ENCODE measurements at regions not wholly inside any gene's neighbourhood (a gene's known extent, or its start where the extent isn't known, plus 50 kb on each side); places are given as distances from the start of the nearest gene placed in this dataset.
A peak's percentile ranks its signal among the peaks of the same experiment; 100 is the strongest.

- DNase-seq: no peak
- no peak overlapping the region for H3K4me3 Mint-ChIP-seq
- peaks cover 22% of the 10 kb centered on the region for H3K36me3 Mint-ChIP-seq
- peaks cover 52% of the 10 kb centered on the region for H3K4me1 Mint-ChIP-seq
- H3K27me3 Mint-ChIP-seq: no peaks in the 10 kb centered on the region
- H3K9me3 Mint-ChIP-seq: peaks cover 2% of the 10 kb centered on the region
- H3K27ac Mint-ChIP-seq: peak overlapping the region; percentile 0
Observed at GRCh38 chr2:234286118-234286598, 210.7 kb downstream of the ARL4C start.

- H3K27me3 Mint-ChIP-seq: no peaks in the 10 kb centered on the region
- peaks cover 2% of the 10 kb centered on the region for H3K9me3 Mint-ChIP-seq
- no peak overlapping the region for H3K4me3 Mint-ChIP-seq
- H3K36me3 Mint-ChIP-seq: peaks cover 17% of the 10 kb centered on the region
- no peak overlapping the region for H3K27ac Mint-ChIP-seq
- no peak for DNase-seq
- peaks cover 50% of the 10 kb centered on the region for H3K4me1 Mint-ChIP-seq
Observed at GRCh38 chr2:234285541-234285940, 211.3 kb downstream of the ARL4C start.

GRCh38 chr2:234279637-234280036 lies 217.2 kb downstream of the ARL4C start:
- Mint-ChIP-seq H3K27me3 (no peaks in the 10 kb centered on the region), H3K27ac (peak overlapping the region; percentile 81), H3K9me3 (peaks cover 24% of the 10 kb centered on the region), H3K4me3 (peak overlapping the region; percentile 9), H3K4me1 (peaks cover 34% of the 10 kb centered on the region), H3K36me3 (peaks cover 36% of the 10 kb centered on the region)
- DNase-seq: no peak

GRCh38 chr2:234278556-234279255 lies 218.2 kb downstream of the ARL4C start:
- peak overlapping the region; percentile 9 for H3K4me3 Mint-ChIP-seq

GRCh38 chr2:234275515-234275914 lies 221.4 kb downstream of the ARL4C start:
- Mint-ChIP-seq H3K4me3 (no peak overlapping the region), H3K36me3 (peaks cover 49% of the 10 kb centered on the region), H3K4me1 (peaks cover 54% of the 10 kb centered on the region), H3K27me3 (no peaks in the 10 kb centered on the region), H3K9me3 (peaks cover 35% of the 10 kb centered on the region), H3K27ac (no peak overlapping the region)
- no peak for DNase-seq

More at GRCh38 chr2:234278556-234279255, 218.2 kb downstream of the ARL4C start:
- peaks cover 39% of the 10 kb centered on the region for H3K4me1 Mint-ChIP-seq
- peaks cover 43% of the 10 kb centered on the region for H3K36me3 Mint-ChIP-seq
- peak overlapping the region; percentile 81 for H3K27ac Mint-ChIP-seq
- peaks cover 32% of the 10 kb centered on the region for H3K9me3 Mint-ChIP-seq
- H3K27me3 Mint-ChIP-seq: no peaks in the 10 kb centered on the region
- no peak for DNase-seq

GRCh38 chr2:234273887-234274584 lies 222.8 kb downstream of the ARL4C start:
- Mint-ChIP-seq H3K36me3 (peaks cover 36% of the 10 kb centered on the region), H3K9me3 (peaks cover 26% of the 10 kb centered on the region), H3K27me3 (no peaks in the 10 kb centered on the region), H3K27ac (peak overlapping the region; percentile 92), H3K4me1 (peaks cover 58% of the 10 kb centered on the region), H3K4me3 (peak overlapping the region; percentile 22)
- peak; percentile 52 for DNase-seq

GRCh38 chr2:234272069-234272850 lies 221.8 kb downstream of the SPP2 start:
- H3K4me3 Mint-ChIP-seq: no peak overlapping the region

GRCh38 chr2:234271338-234271737 lies 220.8 kb downstream of the SPP2 start:
- no peak for DNase-seq
- Mint-ChIP-seq H3K27me3 (no peaks in the 10 kb centered on the region), H3K4me3 (no peak overlapping the region), H3K4me1 (peaks cover 50% of the 10 kb centered on the region), H3K27ac (no peak overlapping the region), H3K9me3 (peaks cover 15% of the 10 kb centered on the region), H3K36me3 (peaks cover 24% of the 10 kb centered on the region)

More at GRCh38 chr2:234272069-234272850, 221.8 kb downstream of the SPP2 start:
- no peak for DNase-seq
- peaks cover 24% of the 10 kb centered on the region for H3K36me3 Mint-ChIP-seq
- H3K27me3 Mint-ChIP-seq: no peaks in the 10 kb centered on the region
- peaks cover 15% of the 10 kb centered on the region for H3K9me3 Mint-ChIP-seq
- H3K4me1 Mint-ChIP-seq: peaks cover 50% of the 10 kb centered on the region
- H3K27ac Mint-ChIP-seq: peak overlapping the region; percentile 92

GRCh38 chr2:234269769-234270204 lies 219.3 kb downstream of the SPP2 start:
- H3K4me3 Mint-ChIP-seq: no peak overlapping the region
- no peaks in the 10 kb centered on the region for H3K27me3 Mint-ChIP-seq
- H3K4me1 Mint-ChIP-seq: peaks cover 53% of the 10 kb centered on the region
- no peak for DNase-seq
- peaks cover 18% of the 10 kb centered on the region for H3K9me3 Mint-ChIP-seq
- no peak overlapping the region for H3K27ac Mint-ChIP-seq
- peaks cover 24% of the 10 kb centered on the region for H3K36me3 Mint-ChIP-seq

GRCh38 chr2:234267534-234267933 lies 217.0 kb downstream of the SPP2 start:
- H3K27ac Mint-ChIP-seq: no peak overlapping the region
- H3K4me3 Mint-ChIP-seq: no peak overlapping the region
- H3K9me3 Mint-ChIP-seq: peaks cover 7% of the 10 kb centered on the region
- H3K36me3 Mint-ChIP-seq: peaks cover 11% of the 10 kb centered on the region
- no peaks in the 10 kb centered on the region for H3K27me3 Mint-ChIP-seq
- peaks cover 35% of the 10 kb centered on the region for H3K4me1 Mint-ChIP-seq
- no peak for DNase-seq

GRCh38 chr2:234266952-234267351 lies 216.4 kb downstream of the SPP2 start:
- peaks cover 10% of the 10 kb centered on the region for H3K36me3 Mint-ChIP-seq
- no peak overlapping the region for H3K27ac Mint-ChIP-seq
- H3K4me3 Mint-ChIP-seq: no peak overlapping the region
- H3K9me3 Mint-ChIP-seq: peaks cover 7% of the 10 kb centered on the region
- no peaks in the 10 kb centered on the region for H3K27me3 Mint-ChIP-seq
- H3K4me1 Mint-ChIP-seq: peaks cover 30% of the 10 kb centered on the region
- no peak for DNase-seq

GRCh38 chr2:234265206-234265605 lies 214.7 kb downstream of the SPP2 start:
- peaks cover 21% of the 10 kb centered on the region for H3K4me1 Mint-ChIP-seq
- no peak overlapping the region for H3K4me3 Mint-ChIP-seq
- peaks cover 7% of the 10 kb centered on the region for H3K9me3 Mint-ChIP-seq
- H3K27me3 Mint-ChIP-seq: no peaks in the 10 kb centered on the region
- DNase-seq: no peak
- H3K36me3 Mint-ChIP-seq: peaks cover 3% of the 10 kb centered on the region
- H3K27ac Mint-ChIP-seq: no peak overlapping the region

GRCh38 chr2:234261736-234262135 lies 211.2 kb downstream of the SPP2 start:
- Mint-ChIP-seq H3K4me1 (peaks cover 20% of the 10 kb centered on the region), H3K36me3 (peaks cover 3% of the 10 kb centered on the region), H3K27me3 (no peaks in the 10 kb centered on the region), H3K9me3 (peaks cover 8% of the 10 kb centered on the region), H3K4me3 (no peak overlapping the region), H3K27ac (no peak overlapping the region)
- no peak for DNase-seq

GRCh38 chr2:234259440-234259839 lies 208.9 kb downstream of the SPP2 start:
- DNase-seq: no peak
- Mint-ChIP-seq H3K9me3 (peaks cover 3% of the 10 kb centered on the region), H3K27me3 (no peaks in the 10 kb centered on the region), H3K27ac (no peak overlapping the region), H3K4me3 (no peak overlapping the region), H3K36me3 (peaks cover 3% of the 10 kb centered on the region), H3K4me1 (peaks cover 15% of the 10 kb centered on the region)

Data from activated naive CD8-positive, alpha-beta T cell treated with anti-CD3 and anti-CD28 coated beads for 36 hours (primary cell).